Suprapubic skin (tissue), 4 donors: ENCODE measurements at regions not wholly inside any gene's neighbourhood (a gene's known extent, or its start where the extent isn't known, plus 50 kb on each side); places are given as distances from the start of the nearest gene placed in this dataset.

Experiments
- CTCF ChIP-seq, 2 donors: fragments of 200-600 bp in 1 of 2; fragments of 450-650 bp in 1 of 2; sonication (generic) in 1 of 2; IDR thresholded peaks; one replicate each; pipeline ENCODE4 v1.5.1; 2016 to 2019; ENCODE audit warnings: antibody characterized with exemption in 2 of 2, mild to moderate bottlenecking in 1 of 2, moderate library complexity in 1 of 2
- EP300 ChIP-seq: sonication (generic); formaldehyde crosslinking; IDR thresholded peaks from one replicate; pipeline ENCODE4 v1.6.1; 2017; ENCODE audit warnings: antibody characterized with exemption
- POLR2A ChIP-seq, 2 donors: fragments of 450-650 bp; IDR thresholded peaks; one replicate each; pipeline ENCODE4 v1.6.1; 2017; ENCODE audit warnings: antibody characterized with exemption in 2 of 2, mild to moderate bottlenecking in 2 of 2, moderate library complexity in 2 of 2
- POLR2AphosphoS5 ChIP-seq, 3 donors: sonication (generic); formaldehyde crosslinking; IDR thresholded peaks; one replicate each; pipeline ENCODE4 v1.6.1; 2017; ENCODE audit warnings: antibody characterized with exemption in 3 of 3

- no peak for TF ChIP-seq POLR2A (IDR thresholded peaks at IDR 0.05)
- no peak for TF ChIP-seq CTCF (IDR thresholded peaks at IDR 0.05)
- no peak for TF ChIP-seq POLR2AphosphoS5 (IDR thresholded peaks at IDR 0.05)
- TF ChIP-seq EP300, result no peak
Observed at GRCh38 chr9:28124917-28125316, 551.6 kb upstream of the C9orf72 start.
